ENCODE measurements at regions not wholly inside any gene's neighbourhood (a gene's known extent, or its start where the extent isn't known, plus 50 kb on each side); places are given as distances from the start of the nearest gene placed in this dataset.
"Not testable (repeated sequence)": the region's sequence is repeated elsewhere in the genome, so short reads cannot be mapped to it uniquely, and the experiment has no call there.

DNA sequence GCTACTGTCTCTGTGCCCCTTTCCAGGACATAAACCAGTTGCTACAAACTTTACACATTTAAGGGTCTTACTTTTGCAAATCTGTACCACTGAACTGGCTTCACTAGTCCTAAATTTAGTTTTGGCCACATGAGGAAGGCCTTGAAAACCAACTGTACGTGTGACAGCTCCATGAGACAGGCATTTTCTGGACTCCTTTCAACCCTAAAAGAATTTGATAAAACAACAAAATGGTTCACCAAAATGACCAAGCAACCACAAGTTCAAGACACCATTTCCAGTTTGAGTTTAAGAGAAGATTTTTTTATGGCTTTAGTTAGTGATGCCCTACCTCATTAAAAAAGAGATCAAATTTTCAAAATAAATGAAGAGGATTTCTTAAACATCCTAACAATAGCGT is 246.4 kb downstream of the ZNF674 start:
- DNase-seq: no peak

DNA sequence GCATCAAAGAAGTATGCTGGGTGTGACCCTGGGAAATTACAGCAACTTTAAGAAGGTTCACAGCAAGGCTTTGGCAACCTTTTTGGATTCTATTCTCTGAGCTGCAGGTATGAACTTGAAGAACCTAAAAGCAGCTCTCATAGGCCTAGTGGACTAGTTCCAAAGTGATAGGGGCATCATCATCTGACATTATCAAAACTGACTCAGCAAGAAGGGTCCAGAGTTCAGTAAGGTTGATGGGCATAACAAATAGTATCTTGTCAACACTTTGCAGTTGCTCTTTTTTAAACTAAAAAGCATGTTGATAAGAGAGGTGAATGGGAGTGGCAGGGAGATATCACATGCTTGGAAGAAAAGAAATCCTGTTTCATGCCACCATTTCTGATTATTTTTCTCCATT is 249.3 kb downstream of the ZNF674 start:
- no peak for DNase-seq

DNA sequence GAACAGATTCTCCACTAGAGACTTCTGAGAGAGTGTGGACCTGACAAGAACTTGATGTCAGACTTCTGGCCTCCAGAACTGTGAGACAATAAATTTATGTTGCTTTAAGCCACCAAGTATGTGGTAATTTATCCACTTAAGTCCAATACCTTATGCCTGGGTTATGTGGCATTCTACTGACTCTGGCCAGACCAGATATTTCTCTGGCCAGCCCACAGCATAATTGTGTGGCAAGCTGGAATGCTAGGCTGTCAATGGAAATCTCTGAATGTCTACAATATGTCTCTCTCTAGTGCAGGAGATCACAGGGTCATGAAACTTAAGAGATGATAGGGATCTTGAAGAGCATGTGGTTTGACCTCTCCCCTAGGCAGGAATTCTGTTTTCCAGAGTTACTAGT is 251.0 kb downstream of the ZNF674 start:
- DNase-seq: no peak

DNA sequence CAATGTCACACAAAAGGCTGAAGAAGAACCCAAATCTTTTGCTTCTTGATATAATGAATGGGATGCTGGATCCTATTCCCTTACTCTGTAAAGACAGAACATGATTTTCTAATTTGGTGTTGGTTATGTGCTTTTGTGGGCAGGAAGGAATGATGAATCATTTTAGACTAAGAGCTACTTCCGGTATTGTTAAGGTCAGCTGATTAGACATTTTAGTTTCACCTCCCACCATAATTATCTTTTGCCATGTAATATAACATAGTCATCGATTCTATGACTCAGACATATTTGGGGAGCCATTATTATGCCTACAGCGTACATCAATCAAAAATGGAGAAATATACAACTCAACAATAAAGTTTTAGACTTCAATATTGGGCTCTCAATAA is 265.3 kb downstream of the ZNF674 start:
- DNase-seq: no peak

DNA sequence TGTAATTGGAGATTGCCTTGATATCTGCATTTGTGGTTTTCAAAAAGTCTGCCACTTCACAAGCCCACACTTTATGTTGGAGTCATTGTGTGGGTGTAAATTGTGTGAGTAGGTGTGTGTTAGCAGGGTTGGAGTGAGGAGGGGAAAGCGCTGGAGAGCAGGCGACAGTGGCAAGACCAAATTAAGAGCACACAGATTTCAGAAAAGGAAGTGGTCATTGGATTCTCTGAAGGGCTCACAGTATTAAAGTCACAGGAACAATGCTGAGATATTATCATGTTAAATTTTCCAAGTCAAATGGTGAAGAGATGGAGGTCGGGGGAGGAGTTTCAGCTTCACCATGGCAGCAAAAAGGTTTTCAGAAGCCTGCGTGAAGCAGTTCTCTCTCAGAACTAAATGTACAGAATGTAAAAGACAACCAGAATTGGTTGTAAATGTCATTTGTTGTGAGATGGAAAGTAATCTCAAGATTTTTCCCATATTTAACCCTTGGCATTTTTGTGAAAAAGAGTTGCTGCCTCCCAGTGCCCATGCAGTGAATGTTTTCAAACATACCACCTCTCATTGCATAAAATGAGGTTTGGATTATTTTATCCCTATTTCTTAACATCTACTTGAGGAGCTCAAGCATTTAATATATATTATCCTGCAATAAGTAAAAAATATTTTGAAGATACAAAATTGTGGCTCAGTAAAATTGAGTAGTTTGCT is 265.9 kb downstream of the ZNF674 start:
- no peak for DNase-seq

DNA sequence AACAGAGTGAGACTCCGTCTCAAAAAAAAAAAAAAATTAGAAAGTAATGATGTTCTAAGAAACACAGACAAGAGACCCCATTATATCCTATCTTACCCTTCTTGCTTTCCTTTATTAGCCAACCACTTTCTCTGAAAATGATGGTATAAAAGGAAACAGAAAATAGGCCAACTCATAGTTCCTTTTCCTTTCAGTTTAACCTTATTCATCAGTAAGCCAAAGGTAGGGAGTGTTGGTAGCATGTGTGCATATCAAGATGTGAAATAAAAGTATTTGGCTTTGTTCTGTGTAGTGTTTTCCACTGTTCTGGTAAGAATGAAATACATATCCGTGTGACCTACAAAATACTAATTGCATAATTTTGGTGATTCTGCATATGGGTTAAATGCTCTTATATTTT is 266.6 kb downstream of the ZNF674 start:
- DNase-seq: no peak

DNA sequence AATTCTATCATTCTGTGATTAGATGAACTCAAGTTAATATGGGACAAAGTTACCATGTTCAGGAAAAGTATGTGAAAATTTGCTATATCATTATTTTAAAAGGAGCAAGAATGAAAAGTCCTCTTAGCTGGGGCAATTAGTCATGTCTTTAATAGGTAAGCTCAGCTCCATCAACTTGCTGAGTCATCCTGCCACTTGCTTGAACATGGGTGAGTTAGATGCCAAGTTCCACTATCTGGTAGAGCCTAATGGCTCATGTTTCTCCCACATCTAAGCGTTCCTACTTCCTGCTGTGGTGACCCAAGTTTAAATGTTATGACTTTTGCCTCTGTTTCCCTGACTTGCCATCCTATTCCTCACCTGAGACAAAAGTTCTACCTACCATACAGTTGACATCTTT is 276.8 kb downstream of the ZNF674 start:
- DNase-seq: no peak

DNA sequence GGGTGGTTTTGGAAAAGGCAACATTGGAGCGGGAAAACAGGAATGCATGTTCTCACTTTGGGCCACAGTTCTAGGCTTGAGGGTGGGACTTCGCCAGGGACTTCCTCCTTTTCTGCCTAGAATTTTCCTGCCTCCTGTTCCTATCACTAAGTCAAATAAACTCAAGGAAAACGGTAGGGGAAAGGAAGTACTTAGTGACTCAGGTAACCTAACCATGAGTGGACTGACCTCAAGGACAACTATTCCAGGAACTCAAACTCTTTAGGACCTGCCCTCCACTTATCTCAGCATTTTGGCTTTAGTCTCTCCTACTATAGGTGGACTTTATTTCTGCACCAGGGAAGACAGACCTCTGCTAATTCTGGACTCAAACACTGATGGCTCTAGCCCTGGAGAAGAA is 281.7 kb downstream of the ZNF674 start:
- DNase-seq: no peak

DNA sequence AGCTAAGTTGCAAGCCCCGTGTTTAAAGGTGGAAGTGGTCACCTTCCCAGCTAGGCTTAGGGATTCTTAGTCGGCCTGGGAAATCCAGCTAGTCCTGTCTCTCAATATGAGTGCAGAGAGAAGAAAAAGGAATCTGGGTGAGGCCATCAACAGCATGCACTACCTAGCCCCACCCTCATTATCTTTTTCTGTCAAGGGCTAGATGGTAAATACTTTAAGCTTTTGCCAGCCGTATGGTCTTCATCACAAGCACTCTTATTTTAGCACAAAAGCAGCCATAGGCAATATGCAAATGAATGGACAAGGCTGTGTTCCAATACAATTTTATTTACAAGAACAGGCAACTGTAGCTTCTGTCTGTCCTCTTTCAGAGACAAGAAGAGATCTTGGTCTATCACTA is 282.9 kb downstream of the ZNF674 start:
- no peak for DNase-seq

DNA sequence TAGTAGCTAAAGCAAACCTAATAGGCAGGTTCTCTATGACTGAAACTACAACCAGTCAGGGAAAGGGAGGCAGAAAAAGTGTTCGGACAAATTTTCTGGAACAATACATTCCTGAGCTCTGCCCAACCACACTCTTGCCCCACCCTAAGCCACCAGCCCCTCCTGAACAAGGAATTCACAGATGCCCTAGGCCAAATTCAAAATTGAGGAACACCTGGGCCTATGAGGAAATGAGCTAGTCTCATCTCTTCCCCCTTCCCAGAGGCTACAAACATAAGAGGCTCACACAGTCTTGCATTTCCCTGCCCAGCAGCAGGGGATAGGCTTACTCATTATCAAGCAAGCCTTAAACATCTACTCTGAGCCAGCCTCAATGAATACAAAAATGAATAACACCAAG is 284.7 kb downstream of the ZNF674 start:
- no peak for DNase-seq

DNA sequence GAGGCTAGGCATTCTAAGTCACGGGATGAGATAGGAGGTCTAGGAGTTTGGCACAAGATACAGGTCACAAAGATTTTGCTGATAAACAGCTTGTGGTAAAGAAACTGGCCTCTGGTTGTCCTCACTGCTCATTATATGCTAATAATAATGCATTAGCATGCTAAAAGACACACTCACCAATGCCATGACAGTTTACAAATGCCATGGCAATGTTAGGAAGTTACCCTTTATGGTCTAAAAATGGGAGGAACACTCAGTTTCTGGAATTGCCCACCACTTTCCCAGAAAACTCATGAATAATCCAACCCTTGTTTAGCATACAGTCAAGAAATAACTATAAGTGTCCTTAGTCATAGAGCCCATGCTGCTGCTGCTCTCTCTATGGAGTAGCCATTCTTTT is 286.9 kb downstream of the ZNF674 start:
- no peak for DNase-seq

DNA sequence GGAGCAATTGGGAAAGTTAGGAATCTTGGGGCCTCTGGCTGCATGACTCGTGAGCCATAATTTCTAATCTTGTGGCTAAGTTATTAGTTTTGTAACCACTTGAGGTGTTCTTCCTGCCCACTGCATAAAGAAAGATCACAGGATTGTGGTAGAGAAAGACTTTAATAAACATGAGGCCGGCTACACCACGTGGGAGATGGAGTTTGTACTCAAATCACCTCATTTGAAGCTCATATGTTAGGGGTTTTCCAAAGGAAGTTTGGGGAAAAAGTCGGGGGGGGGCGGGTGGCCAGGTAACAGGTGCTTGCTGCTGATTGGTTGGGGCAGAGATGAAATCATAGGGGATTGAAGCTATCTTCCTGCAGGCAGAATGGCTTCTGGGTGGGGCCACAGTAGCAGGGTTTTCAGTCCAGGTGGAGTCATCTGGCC is 287.8 kb downstream of the ZNF674 start:
- DNase-seq: no peak

DNA sequence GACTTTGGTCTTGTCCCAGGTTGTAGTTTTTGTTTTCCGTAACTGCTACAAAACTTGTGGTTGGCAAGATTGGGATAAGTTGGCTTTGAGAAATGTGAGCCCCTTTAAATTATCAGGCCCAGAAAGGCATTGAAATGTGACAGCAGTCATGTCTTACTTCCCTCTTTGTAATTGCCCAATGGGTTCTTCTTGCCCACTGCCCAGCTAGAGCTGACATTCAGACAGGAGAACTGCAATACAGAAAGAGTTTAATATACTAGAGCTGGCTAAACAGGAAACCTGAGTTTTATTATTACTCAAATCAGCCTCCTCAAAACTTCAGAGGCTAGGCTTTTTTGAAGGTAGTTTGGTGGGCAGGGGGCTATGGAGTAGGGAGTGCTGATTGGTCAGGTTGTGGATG is 288.3 kb downstream of the ZNF674 start:
- no peak for DNase-seq

DNA sequence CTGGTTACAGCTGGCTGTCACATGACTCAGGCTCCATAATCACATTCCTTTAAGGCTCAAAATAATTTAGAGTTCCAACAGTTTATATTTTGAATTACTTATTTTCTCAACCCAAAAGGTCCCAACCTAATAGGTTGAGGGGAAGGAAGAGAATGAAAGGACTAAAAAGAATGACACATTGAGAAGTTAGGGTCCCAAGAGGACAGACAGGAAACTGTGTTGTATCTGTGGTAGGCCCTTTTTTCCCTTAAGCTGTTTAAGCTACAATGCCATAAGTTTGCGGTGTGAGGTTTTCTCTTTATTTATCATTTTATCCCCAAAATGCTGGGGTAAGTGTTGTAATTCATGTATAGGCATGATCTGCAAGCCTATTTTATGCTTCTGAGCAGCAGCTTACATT is 290.2 kb downstream of the ZNF674 start:
- no peak for DNase-seq

DNA sequence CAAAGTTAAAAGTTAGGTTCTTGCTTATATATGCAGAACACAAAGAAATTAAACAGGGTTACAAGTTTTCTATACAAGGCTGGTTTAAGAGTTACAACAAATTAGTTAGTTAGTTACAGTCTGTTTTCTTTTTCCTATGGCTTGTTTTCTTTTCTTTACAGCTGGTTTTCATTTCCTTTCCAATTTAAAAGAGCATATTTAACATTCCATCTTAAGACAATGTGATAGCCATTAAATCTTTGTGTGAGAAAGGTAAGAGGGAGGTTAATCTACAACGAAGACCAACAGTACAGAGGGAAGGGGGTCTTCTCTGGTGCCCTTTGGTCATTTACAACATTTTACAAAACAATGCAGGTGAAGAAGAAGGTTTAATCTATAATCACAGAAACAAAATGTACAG is 290.6 kb downstream of the ZNF674 start:
- no peak for DNase-seq

DNA sequence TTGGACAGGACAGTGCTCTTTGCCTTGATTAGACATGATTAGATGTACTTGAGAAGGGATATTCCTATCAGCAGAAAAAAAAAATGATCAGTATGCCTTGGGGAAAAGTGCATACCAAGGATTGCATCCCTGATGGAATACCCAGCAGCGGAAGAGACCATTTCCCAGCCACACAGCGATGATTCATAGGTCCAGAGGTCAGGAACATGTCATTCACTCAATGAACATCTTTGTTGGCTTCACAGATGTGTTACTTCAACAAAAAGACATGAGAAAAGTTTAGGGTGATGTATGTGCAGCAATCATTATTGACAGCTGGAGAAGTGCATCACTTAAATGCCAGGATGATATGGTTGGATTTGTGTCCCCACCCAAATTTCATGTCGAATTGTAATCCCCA is 293.5 kb downstream of the ZNF674 start:
- DNase-seq: no peak

DNA sequence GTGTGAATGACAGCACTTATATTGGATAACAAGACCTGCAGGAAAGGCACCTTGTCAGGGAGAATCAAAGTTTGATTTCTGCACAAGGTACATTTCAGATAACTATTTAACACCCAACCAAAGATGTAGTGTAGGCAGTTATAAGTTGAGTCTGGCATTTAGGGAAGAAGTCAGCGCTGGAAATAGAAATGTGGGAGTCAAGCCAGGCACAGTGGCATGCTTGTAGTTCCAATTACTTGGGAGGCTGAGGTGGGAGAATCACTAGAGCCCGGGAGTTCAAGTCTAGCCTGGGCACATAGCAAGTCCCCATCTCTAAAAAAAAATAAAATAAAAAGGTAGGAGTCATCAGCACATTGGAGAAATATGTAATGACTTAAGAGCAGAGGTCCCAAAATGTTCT is 295.1 kb downstream of the ZNF674 start:
- no peak for DNase-seq

DNA sequence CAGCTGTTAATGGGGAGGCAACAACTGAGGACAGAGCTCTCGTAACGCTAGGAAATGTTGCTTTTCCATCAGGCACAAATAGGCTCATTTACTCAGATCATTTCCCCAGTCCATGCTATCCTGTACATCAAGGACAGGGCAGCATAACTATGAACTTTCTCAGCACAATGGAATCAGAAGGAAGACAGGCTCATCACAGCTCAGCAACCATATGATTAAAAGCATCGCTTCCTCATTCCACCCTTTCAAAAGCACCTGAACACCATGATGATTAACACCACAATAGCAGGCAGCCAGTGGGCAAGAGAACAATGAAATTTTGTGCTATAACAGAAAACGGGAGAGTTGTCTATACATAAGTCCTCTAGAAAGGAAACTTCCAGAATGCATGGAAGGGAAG is 297.8 kb downstream of the ZNF674 start:
- no peak for DNase-seq

DNA sequence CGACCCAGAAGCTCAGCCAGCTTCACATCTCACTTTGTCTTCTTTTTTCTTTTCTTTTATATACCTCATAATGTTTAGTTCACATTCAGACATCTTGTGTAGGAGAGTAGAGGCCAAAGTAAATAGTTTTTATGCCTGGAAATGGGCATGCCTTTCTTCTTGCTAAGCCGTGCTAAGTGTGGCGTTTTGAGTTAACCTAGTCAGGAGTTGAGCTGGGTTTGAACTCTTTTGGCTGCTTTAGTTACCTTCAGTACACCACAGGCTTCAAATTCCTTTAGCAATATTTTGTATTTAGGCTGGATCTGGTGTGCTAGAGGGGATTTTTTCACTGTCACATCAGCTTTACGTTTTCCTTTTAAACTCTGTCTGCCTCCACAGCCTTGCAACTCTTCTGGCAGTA is 300.8 kb downstream of the ZNF674 start:
- no peak for DNase-seq

DNA sequence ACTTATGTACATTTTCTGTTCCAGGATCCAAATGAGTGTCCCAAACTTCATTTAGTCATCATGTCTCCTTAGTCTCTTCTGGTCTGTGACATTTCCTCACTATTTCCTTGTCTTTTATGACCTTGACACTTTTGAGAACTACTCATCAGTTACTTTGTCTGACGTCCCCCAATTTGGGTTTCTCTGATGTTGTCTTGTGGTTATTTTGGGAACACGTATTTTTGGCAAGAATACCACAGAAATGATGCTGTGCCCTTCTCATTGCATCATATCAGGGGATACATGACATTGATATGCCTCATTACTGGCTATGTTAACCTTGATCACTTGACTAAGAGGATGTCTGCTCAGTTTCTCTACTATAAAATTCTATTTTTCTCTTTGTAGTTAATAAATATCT is 308.8 kb downstream of the ZNF674 start:
- no peak for DNase-seq

DNA sequence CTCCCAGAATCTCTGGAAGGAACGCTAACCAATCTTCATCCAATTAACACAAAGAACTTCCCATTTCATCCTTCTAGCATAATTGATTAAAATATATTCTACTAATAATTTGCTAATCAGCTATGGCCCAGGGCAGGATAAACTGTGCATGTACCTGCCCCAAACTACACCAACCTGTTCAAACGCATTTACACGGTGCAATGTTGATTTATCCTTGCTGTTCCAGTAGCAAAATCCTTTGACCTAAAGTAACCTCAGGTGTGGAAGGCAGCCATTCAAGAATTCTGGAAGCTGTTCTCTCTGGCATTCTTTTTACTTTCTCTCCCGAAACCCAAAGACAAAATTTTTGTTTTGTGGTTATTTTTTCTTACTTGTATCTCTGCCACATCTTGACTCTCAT is 309.4 kb downstream of the ZNF674 start:
- no peak for DNase-seq

DNA sequence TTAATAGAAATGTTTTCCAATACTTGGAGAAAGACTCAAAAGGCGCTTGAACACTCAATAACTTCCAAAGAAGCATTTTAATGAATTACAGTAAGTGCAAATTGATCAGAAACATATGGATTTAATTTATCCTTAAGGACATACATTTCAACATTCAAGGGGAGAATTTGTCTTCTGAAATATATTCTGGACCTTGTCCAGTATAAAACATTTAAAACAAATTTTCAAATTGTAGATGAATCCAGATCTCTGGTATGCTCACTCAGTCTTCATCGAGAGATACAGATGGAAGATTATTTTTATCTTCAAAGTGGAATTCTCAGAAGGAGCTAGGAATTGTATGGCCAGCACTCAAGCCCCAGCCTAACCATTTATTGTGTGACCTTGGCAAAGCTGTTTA is 310.4 kb downstream of the ZNF674 start:
- no peak for DNase-seq

DNA sequence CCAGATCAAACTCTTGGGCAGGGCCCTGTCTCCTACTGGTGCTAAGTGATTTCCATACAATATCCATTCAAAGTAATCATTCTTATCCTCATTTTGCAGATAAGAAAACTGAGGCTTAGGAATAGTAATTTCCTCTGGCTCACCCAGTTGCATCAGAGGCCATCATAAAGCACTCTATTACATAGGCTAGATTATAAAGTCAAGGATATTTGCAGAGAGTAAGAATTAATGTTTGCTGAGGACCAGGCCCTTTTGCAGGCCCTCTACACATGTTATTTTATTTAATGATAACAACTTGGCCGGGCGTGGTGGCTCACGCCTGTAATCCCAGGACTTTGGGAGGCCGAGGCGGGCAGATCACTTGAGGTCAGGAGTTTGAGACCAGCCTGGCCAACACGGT is 316.8 kb downstream of the ZNF674 start:
- no peak for DNase-seq

DNA sequence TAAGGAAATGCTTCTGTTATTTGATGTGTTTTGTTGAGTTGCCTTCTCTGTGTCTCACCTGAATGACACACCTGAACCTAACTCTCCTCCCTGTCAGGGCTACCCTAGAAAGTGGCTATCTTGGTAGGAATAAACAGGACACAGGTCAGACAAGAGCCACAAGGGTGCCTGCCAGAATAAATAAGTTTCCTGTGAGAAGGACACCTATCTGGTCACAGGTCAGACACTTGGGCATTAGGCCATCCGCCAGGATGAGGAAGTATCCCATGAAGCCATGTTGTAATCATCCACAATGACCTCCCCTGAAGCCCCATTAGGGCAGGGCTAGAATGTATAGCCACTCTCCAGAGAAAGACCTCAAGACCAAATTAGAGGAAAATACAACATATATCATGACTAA is 318.8 kb downstream of the ZNF674 start:
- no peak for DNase-seq

DNA sequence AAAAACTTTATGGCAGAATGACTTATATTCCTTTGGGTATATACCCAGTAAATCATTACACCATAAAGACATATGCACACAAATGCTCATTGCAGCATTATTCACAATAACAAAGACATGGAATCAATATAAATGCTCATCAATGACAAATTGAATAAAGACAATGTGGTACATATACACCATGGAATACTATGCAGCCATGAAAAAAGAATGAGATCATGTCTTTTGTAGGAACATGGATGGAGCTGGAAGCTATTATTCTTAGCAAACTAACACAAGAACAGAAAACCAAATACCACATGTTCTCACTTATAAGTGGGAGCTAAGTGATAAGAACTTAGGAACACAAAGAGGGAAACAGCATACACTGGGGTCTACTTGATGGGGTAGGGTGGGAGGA is 321.7 kb downstream of the ZNF674 start:
- not testable (repeated sequence) for DNase-seq

DNA sequence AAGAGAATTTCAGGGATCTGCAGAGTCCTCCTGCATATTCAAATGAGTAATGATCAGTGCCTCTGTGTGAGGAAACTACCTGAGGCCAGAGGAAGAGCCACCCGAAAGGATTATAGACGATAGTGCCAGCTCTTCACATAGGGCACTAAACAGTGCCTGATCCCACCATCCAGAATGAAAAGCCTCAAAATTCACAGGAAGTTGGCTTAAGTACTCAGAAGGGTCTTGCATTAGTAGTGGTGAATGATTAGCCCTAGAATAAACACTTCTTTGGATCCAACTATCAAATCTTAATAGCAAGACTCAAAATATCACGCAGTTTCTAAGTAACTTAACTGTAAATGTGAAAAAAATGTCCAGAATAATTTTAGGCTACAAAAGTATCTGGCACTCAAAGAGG is 324.4 kb downstream of the ZNF674 start:
- no peak for DNase-seq
